Glomerular visceral epithelial cell (primary cell): ENCODE measurements at regions not wholly inside any gene's neighbourhood (a gene's known extent, or its start where the extent isn't known, plus 50 kb on each side); places are given as distances from the start of the nearest gene placed in this dataset.
"Not testable (repeated sequence)": the region's sequence is repeated elsewhere in the genome, so short reads cannot be mapped to it uniquely, and the experiment has no call there.

Source experiments
- DNase-seq: peaks from one replicate; pipeline ENCODE4 v3.0.0-alpha.2; 2016; ENCODE audit errors: extremely low spot score

- DNase-seq = no peak
Measured at GRCh38 chr4:34271479-34272355, 1972.6 kb downstream of the ARAP2 start.

DNA sequence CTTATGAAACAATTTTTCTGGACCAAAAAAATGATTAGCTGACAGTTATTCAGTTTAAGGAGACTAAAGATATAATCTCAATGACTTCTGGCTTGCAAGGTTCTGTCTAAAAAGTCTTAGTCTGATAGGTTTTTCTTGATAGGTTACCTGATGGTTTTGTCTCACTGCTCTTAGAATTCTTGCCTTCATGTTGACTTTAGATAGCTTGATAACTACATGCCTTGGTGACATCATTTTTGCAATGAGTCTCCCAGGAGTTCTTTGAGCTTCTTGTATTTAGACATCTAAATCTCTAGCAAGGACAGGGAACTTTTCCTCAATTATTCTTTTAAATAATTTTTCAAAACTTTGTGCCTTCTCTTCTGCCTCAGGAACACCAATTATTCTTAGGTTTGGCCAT is 1965.3 kb downstream of the ARAP2 start:
- DNase-seq = no peak

- DNase-seq = no peak
Measured at GRCh38 chr4:34280131-34280530, 1964.2 kb downstream of the ARAP2 start.

- DNase-seq = no peak
Measured at GRCh38 chr4:34281826-34282225, 1962.5 kb downstream of the ARAP2 start.

GRCh38 chr4:34289489-34289888 is 1954.8 kb downstream of the ARAP2 start:
- DNase-seq = no peak

GRCh38 chr4:34289962-34290361 is 1954.4 kb downstream of the ARAP2 start:
- DNase-seq = no peak

GRCh38 chr4:34293459-34293858 is 1950.9 kb downstream of the ARAP2 start:
- DNase-seq = no peak

GRCh38 chr4:34309383-34309906 is 1934.9 kb downstream of the ARAP2 start:
- no peak for DNase-seq

- no peak for DNase-seq
Measured at GRCh38 chr4:34318773-34319172, 1925.5 kb downstream of the ARAP2 start.

- DNase-seq = no peak
Measured at GRCh38 chr4:34323549-34324320, 1920.6 kb downstream of the ARAP2 start.

- no peak for DNase-seq
Measured at GRCh38 chr4:34328939-34329338, 1915.4 kb downstream of the ARAP2 start.

DNA sequence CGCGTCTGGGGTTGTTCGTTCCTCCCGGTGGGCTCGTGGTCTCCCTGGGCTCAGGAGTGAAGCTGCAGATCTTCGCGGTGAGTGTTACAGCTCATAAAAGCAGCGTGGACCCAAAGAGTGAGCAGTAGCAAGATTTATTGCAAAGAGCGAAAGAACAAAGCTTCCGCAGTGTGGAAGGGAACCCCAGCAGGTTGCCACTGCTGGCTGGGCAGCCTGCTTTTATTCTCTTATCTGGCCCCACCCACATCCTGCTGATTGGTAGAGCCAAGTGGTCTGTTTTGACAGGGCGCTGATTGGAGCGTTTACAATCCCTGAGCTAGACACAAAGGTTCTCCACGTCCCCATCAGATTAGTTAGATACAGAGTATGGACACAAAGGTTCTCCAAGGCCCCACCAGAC is 1909.2 kb downstream of the ARAP2 start:
- not testable (repeated sequence) for DNase-seq

DNA sequence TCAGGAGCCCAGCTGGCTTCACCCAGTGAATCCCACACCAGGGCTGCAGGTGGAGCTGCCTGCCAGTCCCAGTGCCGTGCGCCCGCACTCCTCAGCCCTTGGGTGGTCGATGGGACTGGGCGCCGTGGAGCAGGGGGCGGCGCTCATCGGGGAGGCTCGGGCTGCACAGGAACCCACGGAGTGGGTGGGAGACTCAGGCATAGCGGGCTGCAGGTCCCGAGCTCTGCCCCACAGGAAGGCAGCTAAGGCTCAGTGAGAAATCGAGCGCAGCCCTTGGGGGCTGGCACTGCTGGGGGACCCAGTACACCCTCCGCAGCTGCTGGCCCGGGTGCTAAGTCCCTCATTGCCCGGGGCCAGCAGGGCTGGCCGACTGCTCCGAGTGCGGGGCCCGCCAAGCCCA is 1908.8 kb downstream of the ARAP2 start:
- not testable (repeated sequence) for DNase-seq

DNA sequence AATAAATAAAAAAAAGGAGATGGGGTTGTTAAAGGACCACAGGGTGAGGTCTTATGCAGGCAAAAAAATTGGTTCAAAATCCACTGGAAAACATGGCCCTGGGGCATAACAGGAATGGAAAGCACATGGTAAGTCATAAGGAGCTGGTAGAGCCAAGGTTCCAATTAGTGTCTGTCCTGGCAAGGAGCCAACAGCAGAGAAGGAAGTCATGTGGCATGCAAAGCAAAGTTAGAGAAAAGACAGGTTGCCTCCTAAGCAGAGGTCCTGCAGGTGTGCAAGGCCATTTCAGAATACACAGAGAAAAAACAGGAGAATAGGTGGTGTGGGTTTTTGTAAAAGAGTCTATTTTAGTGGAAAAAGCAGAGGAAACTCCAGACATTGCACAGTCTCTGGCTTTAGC is 1881.7 kb downstream of the ARAP2 start:
- no peak for DNase-seq

- no peak for DNase-seq
Measured at GRCh38 chr4:34363842-34364241, 1880.5 kb downstream of the ARAP2 start.

DNA sequence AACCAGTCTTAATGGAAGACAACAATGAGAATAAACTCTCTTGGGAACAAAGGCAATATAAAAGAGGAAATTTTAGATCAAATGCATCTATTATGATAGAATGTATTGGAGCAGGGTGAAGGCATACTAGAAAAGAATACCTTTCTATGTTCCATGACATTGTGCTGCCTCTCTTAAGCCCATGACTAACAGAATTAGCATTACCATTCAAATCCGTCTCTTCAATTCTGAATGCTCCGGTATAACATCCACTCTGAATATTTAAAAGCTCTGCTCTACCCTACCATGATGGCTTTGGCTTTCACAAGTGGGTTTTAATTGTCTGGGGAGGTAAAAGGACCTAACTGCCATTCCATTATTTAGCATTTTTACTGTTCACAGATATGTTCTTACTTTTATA is 1878.4 kb downstream of the ARAP2 start:
- DNase-seq = no peak

DNA sequence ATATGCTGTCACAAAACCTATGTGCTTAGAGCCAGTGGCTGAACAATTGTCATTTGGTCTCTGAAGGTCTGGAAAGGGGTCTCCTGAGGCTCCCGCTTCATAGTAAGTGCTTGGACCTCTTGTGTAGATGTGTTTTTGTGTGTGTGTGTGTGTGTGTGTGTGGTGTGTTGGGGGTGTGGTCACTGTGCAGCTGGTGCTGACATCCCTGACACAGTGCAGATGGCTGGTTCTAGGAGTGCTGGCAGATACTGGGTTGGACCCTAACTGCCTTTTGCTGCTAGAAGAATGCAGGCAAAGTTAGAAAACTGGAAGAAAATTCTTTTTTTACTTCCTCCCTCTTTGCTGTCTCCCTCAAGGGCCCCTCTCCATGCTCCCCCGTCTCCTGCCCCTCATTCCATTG is 1872.6 kb downstream of the ARAP2 start:
- no peak for DNase-seq

- no peak for DNase-seq
Measured at GRCh38 chr4:34372815-34373214, 1871.5 kb downstream of the ARAP2 start.

DNA sequence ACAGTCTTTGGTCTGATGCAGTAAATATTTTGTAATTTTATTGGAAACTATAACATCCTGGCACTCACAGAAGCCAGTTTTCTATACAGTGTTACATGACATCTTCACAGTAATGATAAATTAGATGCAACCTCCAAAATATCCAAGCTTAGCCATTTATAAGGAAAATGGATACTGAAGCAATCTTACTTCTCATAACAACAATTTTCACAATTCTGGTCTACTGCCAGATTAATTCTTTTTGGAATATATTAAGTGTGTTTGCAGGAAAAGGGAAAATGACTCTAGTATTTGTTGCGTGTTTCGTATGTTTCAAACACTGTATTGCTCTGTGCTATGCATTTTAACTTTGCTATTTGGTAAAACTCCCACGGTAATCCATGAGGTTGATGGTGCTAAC is 1870.9 kb downstream of the ARAP2 start:
- no peak for DNase-seq

DNA sequence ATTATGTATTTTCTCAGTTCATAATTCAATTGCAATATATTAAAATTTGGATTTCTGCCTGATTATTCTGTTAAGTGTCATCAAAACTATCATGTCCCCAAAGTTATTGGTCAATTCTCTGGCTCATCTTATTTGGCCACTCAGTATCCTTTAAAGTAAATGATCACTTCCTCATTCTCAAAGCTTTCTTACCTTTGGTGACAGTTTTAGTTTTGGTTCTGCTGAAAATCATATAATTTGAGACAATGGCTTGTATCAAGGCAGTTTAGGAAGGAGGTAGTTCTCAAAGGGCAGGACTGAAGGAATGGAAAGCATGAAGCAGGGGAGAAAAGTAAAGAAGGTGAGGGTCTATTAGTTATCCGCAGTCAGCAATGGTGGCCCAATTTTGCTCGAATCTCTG is 1832.1 kb downstream of the ARAP2 start:
- no peak for DNase-seq

DNA sequence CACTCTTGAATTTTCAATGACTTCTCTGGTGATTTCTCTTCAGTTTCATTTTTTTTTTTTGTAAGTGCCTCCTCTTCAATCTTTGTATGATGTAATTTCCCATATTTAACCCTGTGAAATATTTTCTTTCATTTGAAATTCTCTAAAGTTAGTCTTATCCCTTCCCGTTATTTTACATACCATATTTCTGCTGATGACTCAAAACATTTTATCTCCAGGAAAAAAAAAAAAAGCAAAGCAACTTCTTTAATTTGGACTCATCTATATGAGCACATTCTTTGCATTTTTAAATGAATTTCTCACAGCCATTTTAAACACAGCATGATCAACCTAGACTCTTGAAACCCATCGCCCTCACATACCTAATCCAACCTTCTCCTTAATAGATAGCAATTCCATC is 1831.4 kb downstream of the ARAP2 start:
- no peak for DNase-seq

- DNase-seq = no peak
Measured at GRCh38 chr4:34417160-34417559, 1827.2 kb downstream of the ARAP2 start.

DNA sequence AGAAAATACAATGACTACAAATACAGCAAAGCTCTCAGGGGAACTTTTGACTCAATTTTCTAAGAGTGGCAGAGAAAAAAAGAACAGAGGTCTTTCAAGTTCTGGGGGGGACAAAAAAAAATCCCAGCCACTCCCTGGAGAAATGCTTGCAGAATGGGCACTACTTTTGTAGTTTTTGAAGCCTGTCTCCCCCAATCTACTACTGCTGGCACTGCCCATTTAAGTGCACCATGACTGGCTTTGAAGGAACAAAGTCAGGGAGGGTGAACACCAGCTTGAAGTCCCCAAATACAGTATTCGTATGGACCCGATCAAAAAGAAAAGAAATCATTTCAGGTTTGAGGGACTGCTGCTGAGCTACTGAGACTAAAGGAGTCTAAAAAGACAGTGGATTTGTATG is 1824.4 kb downstream of the ARAP2 start:
- DNase-seq = no peak
